GM10248 (cell line): ENCODE measurements at regions not wholly inside any gene's neighbourhood (a gene's known extent, or its start where the extent isn't known, plus 50 kb on each side); places are given as distances from the start of the nearest gene placed in this dataset.

ENCODE experiments used
- CTCF ChIA-PET: fragments of 300-600 bp; sonication (Branson Sonifier 250); formaldehyde crosslinking; extraction: SDS; loops from one replicate; lab custom pipeline; 2021; ENCODE audit warnings: antibody characterized with exemption; lab: Yijun Ruan, JAX
- POLR2A ChIA-PET: fragments of 350-650 bp; sonication (Branson Sonifier 250); formaldehyde crosslinking; extraction: SDS; loops from one replicate; lab custom pipeline; 2020; ENCODE audit warnings: antibody characterized with exemption; lab: Yijun Ruan, JAX
- DNase-seq: peaks from one replicate; pipeline ENCODE4 v3.0.0; 2012; ENCODE audit errors: extremely low spot score
- CTCF ChIP-seq: IDR thresholded peaks from 2 replicates; pipeline ENCODE4 v1.5.1; 2012; ENCODE audit warnings: mild to moderate bottlenecking, low read depth; ENCODE audit errors: extremely low read depth, missing control alignments, control extremely low read depth

- no peak for DNase-seq
- CTCF ChIA-PET = no interaction called here
- TF ChIP-seq CTCF = no peak
- POLR2A ChIA-PET = interaction anchor here (0.7 kb wide), 1 partner anchor 11 kb away, joined by 3 read pairs; no protein-coding TSS in a partner anchor
Measured at GRCh38 chr3:177590826-177591225, 393.5 kb upstream of the TBL1XR1 start.

- no peak for DNase-seq
- TF ChIP-seq CTCF = no peak
- POLR2A ChIA-PET = interaction anchor here (0.7 kb wide), 1 partner anchor 11 kb away, joined by 3 read pairs; no protein-coding TSS in a partner anchor
- CTCF ChIA-PET = interaction anchor here (0.7 to 1.4 kb wide), 4 partner anchors 12 to 155 kb away, joined by 3 to 7 read pairs (median 4); no protein-coding TSS in a partner anchor
Measured at GRCh38 chr3:177591379-177591778, 394.1 kb upstream of the TBL1XR1 start.

- CTCF ChIA-PET = no interaction called here
- no peak for DNase-seq
- no peak for TF ChIP-seq CTCF
- POLR2A ChIA-PET = interaction anchor here (0.6 kb wide), 1 partner anchor 22 kb away, joined by 3 read pairs; no protein-coding TSS in a partner anchor
Measured at GRCh38 chr3:177594096-177594495, 396.8 kb upstream of the TBL1XR1 start.

- POLR2A ChIA-PET = no interaction called here
- CTCF ChIA-PET = no interaction called here
- TF ChIP-seq CTCF = no peak
- no peak for DNase-seq
Measured at GRCh38 chr3:177595530-177596188, 398.4 kb upstream of the TBL1XR1 start.

- ChIA-PET POLR2A (no interaction called here), CTCF (interaction anchor here (1.7 kb wide), 1 partner anchor 11 kb away, joined by 5 read pairs; no protein-coding TSS in a partner anchor)
- TF ChIP-seq CTCF = no peak
- DNase-seq = no peak
Measured at GRCh38 chr3:177596248-177596815, 399.1 kb upstream of the TBL1XR1 start.

GRCh38 chr3:177596816-177597271 lies 399.6 kb upstream of the TBL1XR1 start:
- ChIA-PET CTCF (interaction anchor here (1.7 kb wide), 1 partner anchor 11 kb away, joined by 5 read pairs; no protein-coding TSS in a partner anchor), POLR2A (no interaction called here)
- no peak for TF ChIP-seq CTCF
- no peak for DNase-seq
